ENCODE measurements at regions not wholly inside any gene's neighbourhood (a gene's known extent, or its start where the extent isn't known, plus 50 kb on each side); places are given as distances from the start of the nearest gene placed in this dataset.

GRCh38 chr12:123097561-123098084 lies 53.3 kb downstream of the PITPNM2 start:
- no peak for TF ChIP-seq EZH2 (IDR thresholded peaks at IDR 0.05; ENCODE audit: borderline replicate concordance, insufficient read depth, low read depth, low read length, poor library complexity, severe bottlenecking)
- TF ChIP-seq, protein P1, sequence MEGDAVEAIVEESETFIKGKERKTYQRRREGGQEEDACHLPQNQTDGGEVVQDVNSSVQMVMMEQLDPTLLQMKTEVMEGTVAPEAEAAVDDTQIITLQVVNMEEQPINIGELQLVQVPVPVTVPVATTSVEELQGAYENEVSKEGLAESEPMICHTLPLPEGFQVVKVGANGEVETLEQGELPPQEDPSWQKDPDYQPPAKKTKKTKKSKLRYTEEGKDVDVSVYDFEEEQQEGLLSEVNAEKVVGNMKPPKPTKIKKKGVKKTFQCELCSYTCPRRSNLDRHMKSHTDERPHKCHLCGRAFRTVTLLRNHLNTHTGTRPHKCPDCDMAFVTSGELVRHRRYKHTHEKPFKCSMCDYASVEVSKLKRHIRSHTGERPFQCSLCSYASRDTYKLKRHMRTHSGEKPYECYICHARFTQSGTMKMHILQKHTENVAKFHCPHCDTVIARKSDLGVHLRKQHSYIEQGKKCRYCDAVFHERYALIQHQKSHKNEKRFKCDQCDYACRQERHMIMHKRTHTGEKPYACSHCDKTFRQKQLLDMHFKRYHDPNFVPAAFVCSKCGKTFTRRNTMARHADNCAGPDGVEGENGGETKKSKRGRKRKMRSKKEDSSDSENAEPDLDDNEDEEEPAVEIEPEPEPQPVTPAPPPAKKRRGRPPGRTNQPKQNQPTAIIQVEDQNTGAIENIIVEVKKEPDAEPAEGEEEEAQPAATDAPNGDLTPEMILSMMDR (IDR thresholded peaks at IDR 0.05): no peak
- Histone ChIP-seq H3K27ac (ENCODE audit: low read length in 2 of 2) (no peak overlapping the region), H3K4me1 (ENCODE audit: control insufficient read depth in 2 of 2, insufficient read depth in 2 of 2, low read length in 2 of 2) (peaks cover 6 to 22% of the 10 kb centered on the region in 2 donors), H2AFZ (ENCODE audit: insufficient read depth, low read depth, low read length, poor library complexity, severe bottlenecking) (no peak overlapping the region), H3K9ac (ENCODE audit: low read length) (no peak overlapping the region), H3K27me3 (replicated peaks in 1 of 4; ENCODE audit: control extremely low read depth in 1 of 4, control insufficient read depth in 3 of 4, insufficient read depth in 4 of 4, low read length in 3 of 4) (no peaks in the 10 kb centered on the region), H3K9me3 (ENCODE audit: control extremely low read depth in 1 of 3, control insufficient read depth in 2 of 3, insufficient read depth in 1 of 3, low read length in 2 of 3) (no peaks in the 10 kb centered on the region), H3K36me3 (replicated peaks in 1 of 2; ENCODE audit: control extremely low read depth in 1 of 2, control insufficient read depth in 1 of 2, extremely low read depth in 1 of 2, insufficient read depth in 2 of 2, low read length in 1 of 2) (peaks cover 0 to 2% of the 10 kb centered on the region in 2 experiments), H3K4me3 (ENCODE audit: control extremely low read depth in 1 of 5, extremely low read depth in 1 of 5, insufficient read depth in 1 of 5, low read depth in 2 of 5, low read length in 4 of 5) (no peak overlapping the region), H3K79me2 (ENCODE audit: control insufficient read depth, insufficient read depth, low read length) (peaks cover 30% of the 10 kb centered on the region), H4K20me1 (ENCODE audit: control insufficient read depth, insufficient read depth, low read length, poor library complexity, severe bottlenecking) (no peaks in the 10 kb centered on the region), H3K4me2 (replicated peaks; ENCODE audit: low read depth, low read length, poor library complexity, severe bottlenecking) (no peak overlapping the region)
- intact Hi-C loops (cut with micrococcal nuclease): no loop called here
- 94% methylated on average over 12 of the region's 12 CpGs for WGBS (ENCODE audit: insufficient coverage)
- Mint-ChIP-seq H3K27ac (no peak overlapping the region), H3K27me3 (no peaks in the 10 kb centered on the region), H3K9me3 (ENCODE audit: insufficient read depth) (no peaks in the 10 kb centered on the region), H3K4me3 (no peak overlapping the region), H3K4me1 (peaks cover 27% of the 10 kb centered on the region)
- ChIA-PET POLR2A (no interaction called here), CTCF (interaction anchor here (1.1 kb wide), 1 partner anchor 9 kb away, joined by 4 read pairs; no protein-coding TSS in a partner anchor)
- ATAC-seq (ENCODE audit: low read depth) (no peak), DNase-seq (no peak)

GRCh38 chr12:123096741-123097140 lies 54.1 kb downstream of the PITPNM2 start:
- TF ChIP-seq EZH2 (IDR thresholded peaks at IDR 0.05; ENCODE audit: borderline replicate concordance, insufficient read depth, low read depth, low read length, poor library complexity, severe bottlenecking): no peak
- TF ChIP-seq, protein P1 (IDR thresholded peaks at IDR 0.05): no peak
- Mint-ChIP-seq H3K9me3 (ENCODE audit: insufficient read depth) (no peaks in the 10 kb centered on the region), H3K4me1 (peaks cover 29% of the 10 kb centered on the region), H3K27me3 (no peaks in the 10 kb centered on the region), H3K4me3 (no peak overlapping the region), H3K27ac (no peak overlapping the region)
- Histone ChIP-seq H3K4me3 (ENCODE audit: control extremely low read depth in 1 of 5, extremely low read depth in 1 of 5, insufficient read depth in 1 of 5, low read depth in 2 of 5, low read length in 4 of 5) (no peak overlapping the region), H3K27me3 (replicated peaks in 1 of 4; ENCODE audit: control extremely low read depth in 1 of 4, control insufficient read depth in 3 of 4, insufficient read depth in 4 of 4, low read length in 3 of 4) (no peaks in the 10 kb centered on the region), H3K9me3 (ENCODE audit: control extremely low read depth in 1 of 3, control insufficient read depth in 2 of 3, insufficient read depth in 1 of 3, low read length in 2 of 3) (no peaks in the 10 kb centered on the region), H3K36me3 (replicated peaks in 1 of 2; ENCODE audit: control extremely low read depth in 1 of 2, control insufficient read depth in 1 of 2, extremely low read depth in 1 of 2, insufficient read depth in 2 of 2, low read length in 1 of 2) (no peaks in the 10 kb centered on the region), H3K9ac (ENCODE audit: low read length) (no peak overlapping the region), H4K20me1 (ENCODE audit: control insufficient read depth, insufficient read depth, low read length, poor library complexity, severe bottlenecking) (no peaks in the 10 kb centered on the region), H3K27ac (ENCODE audit: low read length in 2 of 2) (no peak overlapping the region), H2AFZ (ENCODE audit: insufficient read depth, low read depth, low read length, poor library complexity, severe bottlenecking) (no peak overlapping the region), H3K79me2 (ENCODE audit: control insufficient read depth, insufficient read depth, low read length) (peaks cover 30% of the 10 kb centered on the region), H3K4me2 (replicated peaks; ENCODE audit: low read depth, low read length, poor library complexity, severe bottlenecking) (no peak overlapping the region), H3K4me1 (ENCODE audit: control insufficient read depth in 2 of 2, insufficient read depth in 2 of 2, low read length in 2 of 2) (peaks cover 7 to 26% of the 10 kb centered on the region in 2 donors)
- ChIA-PET CTCF (no interaction called here), POLR2A (no interaction called here)
- 79% methylated on average over 2 of the region's 5 CpGs for WGBS (ENCODE audit: insufficient coverage)
- intact Hi-C loops (cut with micrococcal nuclease): no loop called here
- DNase-seq (no peak), ATAC-seq (ENCODE audit: low read depth) (no peak)

Data from B cell (primary cell).